IMR-90 (cell line): ENCODE measurements at regions not wholly inside any gene's neighbourhood (a gene's known extent, or its start where the extent isn't known, plus 50 kb on each side); places are given as distances from the start of the nearest gene placed in this dataset.

Experiments used
- ATAC-seq: fragments of 200-7000 bp; cut with Tn5 transposase; 2 replicates; pipeline ENCODE4 v1.9.1; 2020; ENCODE audit warnings: low read depth, mild to moderate bottlenecking, moderate library complexity
- BruUV-seq: library from RNA; stranded (reverse); fragments of 400-500 nt; replicated peaks from 2 replicates; lab custom pipeline; 2021; lab: Mats Ljungman, UMichigan
- CTCF ChIA-PET: fragments of 300-600 bp; formaldehyde crosslinking; extraction: SDS; loops from one replicate; lab custom pipeline; 2021; ENCODE audit warnings: antibody characterized with exemption; lab: Yijun Ruan, JAX
- POLR2A ChIA-PET: fragments of 300-600 bp; sonication (Branson Sonifier 250); formaldehyde crosslinking; loops from one replicate; lab custom pipeline; 2022; ENCODE audit warnings: antibody characterized with exemption; ENCODE audit not compliant: unreplicated experiment; lab: Charles Lee
- DNase-seq: peaks from one replicate; pipeline ENCODE4 v3.0.0; 2013
- H2AFZ ChIP-seq: replicated peaks from 2 replicates; pipeline ENCODE3; 2013; ENCODE audit warnings: low read length, mild to moderate bottlenecking; ENCODE audit not compliant: poor library complexity
- H2AK5ac ChIP-seq: 2 replicates; pipeline ENCODE4 v1.6.1; 2013; ENCODE audit warnings: low read depth, low read length, inconsistent platforms
- H2AK9ac ChIP-seq: replicated peaks from 2 replicates; pipeline ENCODE3; 2013; ENCODE audit warnings: mild to moderate bottlenecking, low read depth, low read length, moderate library complexity; ENCODE audit not compliant: poor library complexity
- H2BK120ac ChIP-seq: 2 replicates; pipeline ENCODE4 v1.6.1; 2013; ENCODE audit warnings: low read depth, low read length, inconsistent platforms
- H2BK15ac ChIP-seq: 3 replicates; pipeline ENCODE4 v1.6.1; 2013; ENCODE audit warnings: low read depth, low read length, inconsistent platforms
- H2BK20ac ChIP-seq: 2 replicates; pipeline ENCODE4 v1.6.1; 2013; ENCODE audit warnings: low read depth, mild to moderate bottlenecking, inconsistent platforms, low read length, moderate library complexity
- H2BK5ac ChIP-seq: 2 replicates; pipeline ENCODE4 v1.6.1; 2013; ENCODE audit warnings: mild to moderate bottlenecking, low read depth, low read length, inconsistent platforms; ENCODE audit not compliant: poor library complexity, severe bottlenecking
- H3K14ac ChIP-seq: replicated peaks from 2 replicates; pipeline ENCODE4 v1.6.1; 2013; ENCODE audit warnings: low read depth, low read length, inconsistent platforms
- H3K18ac ChIP-seq: 2 replicates; pipeline ENCODE4 v1.6.1; 2013; ENCODE audit warnings: low read depth, low read length, control low read depth
- H3K23ac ChIP-seq: 2 replicates; pipeline ENCODE4 v1.6.1; 2013; ENCODE audit warnings: low read depth, low read length, inconsistent platforms
- H3K27ac ChIP-seq: 2 replicates; pipeline ENCODE4 v1.5.1; 2013; ENCODE audit warnings: mild to moderate bottlenecking, control low read depth, low read length; ENCODE audit not compliant: insufficient read depth
- H3K27me3 ChIP-seq: 2 replicates; pipeline ENCODE4 v1.6.1; 2013; ENCODE audit warnings: low read length; ENCODE audit not compliant: control insufficient read depth, insufficient read depth
- H3K36me3 ChIP-seq: 2 replicates; pipeline ENCODE4 v1.6.1; 2013; ENCODE audit warnings: low read length, mixed read lengths; ENCODE audit not compliant: control insufficient read depth, insufficient read depth
- H3K4ac ChIP-seq: 2 replicates; pipeline ENCODE4 v1.6.1; 2013; ENCODE audit warnings: low read depth, low read length, inconsistent platforms
- H3K4me1 ChIP-seq: 2 replicates; pipeline ENCODE4 v1.6.1; 2013; ENCODE audit warnings: low read length, mixed read lengths; ENCODE audit not compliant: control insufficient read depth, insufficient read depth
- H3K4me2 ChIP-seq: 2 replicates; pipeline ENCODE4 v1.6.1; 2013; ENCODE audit warnings: low read depth, mild to moderate bottlenecking, control low read depth, low read length, moderate library complexity
- H3K4me3 ChIP-seq: 2 replicates; pipeline ENCODE4 v1.5.1; 2013; ENCODE audit warnings: low read depth, mild to moderate bottlenecking, control low read depth, low read length, moderate library complexity; ENCODE audit not compliant: insufficient read depth
- H3K56ac ChIP-seq: 2 replicates; pipeline ENCODE4 v1.6.1; 2013; ENCODE audit warnings: low read length, inconsistent platforms; ENCODE audit not compliant: insufficient read depth; ENCODE audit errors: extremely low read depth
- H3K79me1 ChIP-seq, 2 experiments: 2 replicates each; pipeline ENCODE4 v1.6.1; 2013; ENCODE audit warnings: low read length in 2 of 2, inconsistent platforms in 1 of 2, low read depth in 1 of 2
- H3K9ac ChIP-seq: 2 replicates; pipeline ENCODE4 v1.6.1; 2013; ENCODE audit warnings: low read depth, low read length, control low read depth
- H3K9me1 ChIP-seq: 2 replicates; pipeline ENCODE4 v1.6.1; 2013; ENCODE audit warnings: low read length, inconsistent platforms; ENCODE audit not compliant: insufficient read depth
- H3K9me3 ChIP-seq: 2 replicates; pipeline ENCODE4 v1.6.1; 2013; ENCODE audit warnings: low read length; ENCODE audit not compliant: control insufficient read depth, insufficient read depth
- H4K20me1 ChIP-seq: 2 replicates; pipeline ENCODE4 v1.6.1; 2013; ENCODE audit warnings: low read length, inconsistent platforms; ENCODE audit not compliant: insufficient read depth
- H4K5ac ChIP-seq: 2 replicates; pipeline ENCODE4 v1.6.1; 2013; ENCODE audit warnings: mild to moderate bottlenecking, low read depth, low read length, control low read depth
- H4K8ac ChIP-seq, 2 experiments: 2 replicates each; pipeline ENCODE4 v1.6.1; 2013; ENCODE audit warnings: low read depth in 2 of 2, low read length in 2 of 2, control low read depth in 1 of 2, inconsistent platforms in 1 of 2
- H4K91ac ChIP-seq: 2 replicates; pipeline ENCODE4 v1.6.1; 2013; ENCODE audit warnings: low read depth, low read length, inconsistent platforms; ENCODE audit not compliant: insufficient read depth
- CEBPB ChIP-seq: IDR thresholded peaks from 2 replicates; pipeline ENCODE4 v1.6.1; 2012; ENCODE audit warnings: low read depth, low read length, improper control_type of control experiment
- CHD1 ChIP-seq: IDR thresholded peaks from 2 replicates; pipeline ENCODE4 v1.6.1; 2012; ENCODE audit warnings: low read depth, low read length, improper control_type of control experiment
- MAFK ChIP-seq: IDR thresholded peaks from 2 replicates; pipeline ENCODE4 v1.6.1; 2012; ENCODE audit warnings: low read depth, low read length, improper control_type of control experiment
- MXI1 ChIP-seq: IDR thresholded peaks from 2 replicates; pipeline ENCODE4 v1.6.1; 2012; ENCODE audit warnings: low read depth, mild to moderate bottlenecking, low read length, moderate library complexity, borderline replicate concordance
- NFE2L2 ChIP-seq: fragments of 150-350 bp; IDR thresholded peaks from 2 replicates; pipeline ENCODE4 v1.6.1; 2016; ENCODE audit warnings: low read depth, mild to moderate bottlenecking, low read length
- POLR2A ChIP-seq: IDR thresholded peaks from 2 replicates; pipeline ENCODE4 v1.6.1; 2012; ENCODE audit warnings: mild to moderate bottlenecking, low read depth, low read length
- RAD21 ChIP-seq: IDR thresholded peaks from 2 replicates; pipeline ENCODE4 v1.6.1; 2012; ENCODE audit warnings: low read length, improper control_type of control experiment
- RFX5 ChIP-seq: IDR thresholded peaks from 2 replicates; pipeline ENCODE4 v1.8.0; 2012; ENCODE audit warnings: low read depth, mild to moderate bottlenecking, low read length, moderate library complexity
- SMC3 ChIP-seq: fragments of 150-350 bp; IDR thresholded peaks from 2 replicates; pipeline ENCODE4 v1.6.1; 2016; ENCODE audit warnings: low read depth, mild to moderate bottlenecking, antibody characterized with exemption, low read length, moderate library complexity
- dilution Hi-C: fragments of 300-500 bp; cut with HindIII; formaldehyde crosslinking; loops from one replicate; pipeline ENCODE4 v1.14.3; 2018; ENCODE audit warnings: low sequenced_read_pairs; ENCODE audit not compliant: unreplicated experiment
- in situ Hi-C: fragments of 300-500 bp; cut with MboI; formaldehyde crosslinking; loops from 3 replicates; pipeline ENCODE4 v1.14.3; 2019; ENCODE audit warnings: low sequenced_read_pairs, inconsistent platforms, mixed read lengths
- intact Hi-C: fragments of 100-400 bp; cut with micrococcal nuclease; formaldehyde crosslinking; loops from 2 replicates; pipeline ENCODE4 v1.10.0; 2022
- TF ChIP-seq, protein P1 (sequence below): fragments of 150-350 bp; IDR thresholded peaks from 2 replicates; pipeline ENCODE4 v1.6.1; 2016; ENCODE audit warnings: low read depth, mild to moderate bottlenecking, low read length, moderate library complexity, borderline replicate concordance
- TF ChIP-seq, protein P2 (sequence below): conservative IDR thresholded peaks from 2 replicates; pipeline ENCODE4 v1.5.1; 2012; ENCODE audit warnings: mild to moderate bottlenecking, low read depth, low read length, improper control_type of control experiment

DNA sequence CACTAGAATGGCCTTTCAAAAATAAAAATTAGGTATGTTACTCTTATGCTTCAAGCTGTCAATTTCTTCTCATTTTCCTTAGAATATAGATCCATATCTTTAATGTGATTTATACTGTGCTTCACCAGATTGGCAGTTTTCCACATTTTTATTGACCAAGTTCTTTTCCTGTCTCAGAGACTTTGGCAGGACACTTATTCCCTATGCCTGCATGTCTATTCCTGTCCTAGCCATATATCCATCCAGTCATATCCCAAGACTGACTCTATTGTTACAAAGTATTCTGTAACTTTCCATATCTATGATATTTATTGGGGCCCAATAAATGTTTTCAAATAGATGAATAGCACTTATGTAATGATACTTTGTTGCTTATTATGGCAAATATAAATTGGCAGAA is 450.7 kb downstream of the GASK1B start:
- Histone ChIP-seq H3K4me3 (no peak overlapping the region), H4K8ac (no peak overlapping the region), H3K23ac (no peak overlapping the region), H2AK9ac (no peak overlapping the region), H2BK20ac (no peak overlapping the region), H3K27ac (no peak overlapping the region), H3K79me1 (no peaks in the 10 kb centered on the region), H4K5ac (no peak overlapping the region), H3K9me1 (no peaks in the 10 kb centered on the region), H4K20me1 (no peaks in the 10 kb centered on the region), H3K4me1 (no peaks in the 10 kb centered on the region), H3K56ac (no peak overlapping the region), H2BK5ac (no peak overlapping the region), H3K27me3 (no peaks in the 10 kb centered on the region), H3K18ac (no peak overlapping the region), H3K36me3 (no peaks in the 10 kb centered on the region), H3K9me3 (peaks cover 9% of the 10 kb centered on the region), H3K9ac (no peak overlapping the region), H3K4ac (no peak overlapping the region), H2AFZ (no peak overlapping the region), H2BK15ac (no peak overlapping the region), H2AK5ac (no peak overlapping the region), H4K91ac (no peak overlapping the region), H3K4me2 (no peak overlapping the region), H2BK120ac (no peak overlapping the region), H3K14ac (no peak overlapping the region)
- TF ChIP-seq NFE2L2 (no peak), POLR2A (no peak), SMC3 (no peak), RAD21 (no peak), MAFK (no peak), CHD1 (no peak), RFX5 (no peak), CEBPB (no peak), MXI1 (no peak)
- TF ChIP-seq, protein P1, sequence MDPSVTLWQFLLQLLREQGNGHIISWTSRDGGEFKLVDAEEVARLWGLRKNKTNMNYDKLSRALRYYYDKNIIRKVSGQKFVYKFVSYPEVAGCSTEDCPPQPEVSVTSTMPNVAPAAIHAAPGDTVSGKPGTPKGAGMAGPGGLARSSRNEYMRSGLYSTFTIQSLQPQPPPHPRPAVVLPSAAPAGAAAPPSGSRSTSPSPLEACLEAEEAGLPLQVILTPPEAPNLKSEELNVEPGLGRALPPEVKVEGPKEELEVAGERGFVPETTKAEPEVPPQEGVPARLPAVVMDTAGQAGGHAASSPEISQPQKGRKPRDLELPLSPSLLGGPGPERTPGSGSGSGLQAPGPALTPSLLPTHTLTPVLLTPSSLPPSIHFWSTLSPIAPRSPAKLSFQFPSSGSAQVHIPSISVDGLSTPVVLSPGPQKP = no peak
- TF ChIP-seq, protein P2, sequence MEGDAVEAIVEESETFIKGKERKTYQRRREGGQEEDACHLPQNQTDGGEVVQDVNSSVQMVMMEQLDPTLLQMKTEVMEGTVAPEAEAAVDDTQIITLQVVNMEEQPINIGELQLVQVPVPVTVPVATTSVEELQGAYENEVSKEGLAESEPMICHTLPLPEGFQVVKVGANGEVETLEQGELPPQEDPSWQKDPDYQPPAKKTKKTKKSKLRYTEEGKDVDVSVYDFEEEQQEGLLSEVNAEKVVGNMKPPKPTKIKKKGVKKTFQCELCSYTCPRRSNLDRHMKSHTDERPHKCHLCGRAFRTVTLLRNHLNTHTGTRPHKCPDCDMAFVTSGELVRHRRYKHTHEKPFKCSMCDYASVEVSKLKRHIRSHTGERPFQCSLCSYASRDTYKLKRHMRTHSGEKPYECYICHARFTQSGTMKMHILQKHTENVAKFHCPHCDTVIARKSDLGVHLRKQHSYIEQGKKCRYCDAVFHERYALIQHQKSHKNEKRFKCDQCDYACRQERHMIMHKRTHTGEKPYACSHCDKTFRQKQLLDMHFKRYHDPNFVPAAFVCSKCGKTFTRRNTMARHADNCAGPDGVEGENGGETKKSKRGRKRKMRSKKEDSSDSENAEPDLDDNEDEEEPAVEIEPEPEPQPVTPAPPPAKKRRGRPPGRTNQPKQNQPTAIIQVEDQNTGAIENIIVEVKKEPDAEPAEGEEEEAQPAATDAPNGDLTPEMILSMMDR = no peak
- ATAC-seq = no peak
- ChIA-PET CTCF (no interaction called here), POLR2A (no interaction called here)
- no TSS peak for BruUV-seq
- intact Hi-C loops = no loop called here
- dilution Hi-C loops = no loop called here
- in situ Hi-C loops = no loop called here
- no peak for DNase-seq
